ENCODE measurements at regions not wholly inside any gene's neighbourhood (a gene's known extent, or its start where the extent isn't known, plus 50 kb on each side); places are given as distances from the start of the nearest gene placed in this dataset.

- no peak for DNase-seq
Measured at GRCh38 chr12:60847281-60847680, 1251.5 kb downstream of the SLC16A7 start.

GRCh38 chr12:60849723-60850122 lies 1253.9 kb downstream of the SLC16A7 start:
- H3K4me3 ChIP-seq (ENCODE audit: low read depth, low read length) = no peak overlapping the region
- H3K27ac ChIP-seq = no peak overlapping the region
- H3K36me3 ChIP-seq = no peaks in the 10 kb centered on the region
- DNase-seq = no peak
- TF ChIP-seq CTCF (IDR thresholded peaks at IDR 0.05; ENCODE audit: low read depth, low read length) = no peak
- no peaks in the 10 kb centered on the region for H3K9me3 ChIP-seq (ENCODE audit: severe bottlenecking)
- H3K27me3 ChIP-seq (ENCODE audit: insufficient read depth, low read depth, severe bottlenecking) = no peaks in the 10 kb centered on the region

More at GRCh38 chr12:60847281-60847680, 1251.5 kb downstream of the SLC16A7 start:
- Histone ChIP-seq H3K4me3 (ENCODE audit: low read depth, low read length) (no peak overlapping the region), H3K36me3 (no peaks in the 10 kb centered on the region), H3K27me3 (ENCODE audit: insufficient read depth, low read depth, severe bottlenecking) (no peaks in the 10 kb centered on the region), H3K9me3 (ENCODE audit: severe bottlenecking) (no peaks in the 10 kb centered on the region), H3K27ac (no peak overlapping the region)
- no peak for TF ChIP-seq CTCF (IDR thresholded peaks at IDR 0.05; ENCODE audit: low read depth, low read length)

GRCh38 chr12:60853407-60853806 lies 1257.6 kb downstream of the SLC16A7 start:
- H3K27ac ChIP-seq = no peak overlapping the region
- no peak for TF ChIP-seq CTCF (IDR thresholded peaks at IDR 0.05; ENCODE audit: low read depth, low read length)
- H3K36me3 ChIP-seq = no peaks in the 10 kb centered on the region
- no peak for DNase-seq
- H3K27me3 ChIP-seq (ENCODE audit: insufficient read depth, low read depth, severe bottlenecking) = no peaks in the 10 kb centered on the region
- H3K4me3 ChIP-seq (ENCODE audit: low read depth, low read length) = no peak overlapping the region
- no peaks in the 10 kb centered on the region for H3K9me3 ChIP-seq (ENCODE audit: severe bottlenecking)

- Histone ChIP-seq H3K9me3 (ENCODE audit: severe bottlenecking) (no peaks in the 10 kb centered on the region), H3K4me3 (ENCODE audit: low read depth, low read length) (no peak overlapping the region), H3K36me3 (no peaks in the 10 kb centered on the region), H3K27ac (no peak overlapping the region), H3K27me3 (ENCODE audit: insufficient read depth, low read depth, severe bottlenecking) (no peaks in the 10 kb centered on the region)
- DNase-seq = no peak
- TF ChIP-seq CTCF (IDR thresholded peaks at IDR 0.05; ENCODE audit: low read depth, low read length) = no peak
Measured at GRCh38 chr12:60863421-60863820, 1267.6 kb downstream of the SLC16A7 start.

- no peaks in the 10 kb centered on the region for H3K36me3 ChIP-seq
- no peaks in the 10 kb centered on the region for H3K27me3 ChIP-seq (ENCODE audit: insufficient read depth, low read depth, severe bottlenecking)
- no peak for DNase-seq
- H3K4me3 ChIP-seq (ENCODE audit: low read depth, low read length) = no peak overlapping the region
- no peaks in the 10 kb centered on the region for H3K9me3 ChIP-seq (ENCODE audit: severe bottlenecking)
- TF ChIP-seq CTCF (IDR thresholded peaks at IDR 0.05; ENCODE audit: low read depth, low read length) = no peak
- H3K27ac ChIP-seq = no peak overlapping the region
Measured at GRCh38 chr12:60872219-60872618, 1276.4 kb downstream of the SLC16A7 start.

Measured in WERI-Rb-1 (cell line).